ENCODE measurements at regions not wholly inside any gene's neighbourhood (a gene's known extent, or its start where the extent isn't known, plus 50 kb on each side); places are given as distances from the start of the nearest gene placed in this dataset.

GRCh38 chr19:29092712-29093552, 120.0 kb downstream of the UQCRFS1 start:
- no peak for DNase-seq

GRCh38 chr19:29090783-29091526, 122.0 kb downstream of the UQCRFS1 start:
- DNase-seq, result no peak

GRCh38 chr19:29089315-29089870, 123.6 kb downstream of the UQCRFS1 start:
- DNase-seq, result no peak

- no peak for DNase-seq
Observed at GRCh38 chr19:29088761-29089160, 124.2 kb downstream of the UQCRFS1 start.

GRCh38 chr19:29086646-29087045, 126.3 kb downstream of the UQCRFS1 start:
- no peak for DNase-seq

- no peak for DNase-seq
Observed at GRCh38 chr19:29086182-29086581, 126.8 kb downstream of the UQCRFS1 start.

GRCh38 chr19:29085630-29086029, 127.3 kb downstream of the UQCRFS1 start:
- DNase-seq, result no peak

DNA sequence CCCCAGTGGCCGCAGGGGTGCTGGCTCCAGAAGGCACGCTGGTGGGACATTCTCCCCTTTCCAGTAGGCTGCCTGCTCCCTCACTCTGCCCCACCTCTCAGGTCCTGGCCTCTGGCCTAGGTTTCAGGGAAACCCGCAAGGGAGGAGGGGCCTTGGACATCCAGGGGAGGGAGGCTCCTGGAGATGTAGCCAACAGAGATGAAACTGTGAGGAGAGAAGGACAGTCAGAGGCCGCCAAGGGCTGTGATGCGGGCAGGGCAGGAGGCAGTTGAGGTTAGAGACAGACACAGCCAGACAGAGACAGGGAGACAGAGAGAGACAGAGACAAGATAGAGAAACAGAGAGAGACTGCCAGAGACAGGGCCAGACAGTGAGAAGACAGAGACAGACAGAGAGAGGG, 127.7 kb downstream of the UQCRFS1 start:
- DNase-seq, result no peak

- no peak for DNase-seq
Observed at GRCh38 chr19:29084266-29084665, 128.7 kb downstream of the UQCRFS1 start.

GRCh38 chr19:29083863-29084262, 129.1 kb downstream of the UQCRFS1 start:
- no peak for DNase-seq

- no peak for DNase-seq
Observed at GRCh38 chr19:29079356-29080032, 133.5 kb downstream of the UQCRFS1 start.

DNA sequence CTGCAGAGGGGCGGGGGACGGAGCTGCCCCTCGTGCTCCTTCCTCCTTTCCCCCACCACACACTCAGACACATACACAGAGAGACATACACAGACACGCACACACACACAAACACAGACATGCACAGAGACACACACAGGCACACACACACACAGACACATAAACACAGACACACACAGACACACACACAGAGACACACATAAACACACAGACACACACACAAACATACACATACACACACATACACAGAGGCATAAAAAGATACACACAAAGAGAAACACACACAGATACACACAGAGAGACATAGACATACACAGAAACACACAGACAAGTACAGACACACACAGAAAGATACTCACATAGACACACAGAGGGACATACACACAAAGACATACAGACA, 136.0 kb downstream of the UQCRFS1 start:
- DNase-seq, result no peak

DNA sequence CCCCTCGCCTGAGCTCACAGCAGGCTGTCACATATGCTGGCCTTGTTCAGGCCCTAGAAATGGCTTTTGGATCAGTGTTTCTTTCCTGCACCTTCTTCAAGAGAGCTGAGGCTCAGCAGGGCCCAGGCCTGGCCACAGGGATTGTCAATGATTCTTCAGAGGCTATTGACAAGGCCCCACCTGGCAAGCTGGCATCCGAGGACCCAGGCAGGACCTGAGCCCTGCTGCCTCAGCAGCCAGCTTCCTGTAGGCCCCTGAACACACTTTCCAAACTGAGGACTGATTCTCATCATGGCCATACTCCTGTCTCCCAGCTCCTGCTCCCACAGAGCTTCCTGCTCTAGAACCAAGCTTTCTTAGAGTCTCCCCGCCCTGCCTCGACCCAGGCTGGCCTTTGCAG, 136.8 kb downstream of the UQCRFS1 start:
- DNase-seq, result no peak

DNA sequence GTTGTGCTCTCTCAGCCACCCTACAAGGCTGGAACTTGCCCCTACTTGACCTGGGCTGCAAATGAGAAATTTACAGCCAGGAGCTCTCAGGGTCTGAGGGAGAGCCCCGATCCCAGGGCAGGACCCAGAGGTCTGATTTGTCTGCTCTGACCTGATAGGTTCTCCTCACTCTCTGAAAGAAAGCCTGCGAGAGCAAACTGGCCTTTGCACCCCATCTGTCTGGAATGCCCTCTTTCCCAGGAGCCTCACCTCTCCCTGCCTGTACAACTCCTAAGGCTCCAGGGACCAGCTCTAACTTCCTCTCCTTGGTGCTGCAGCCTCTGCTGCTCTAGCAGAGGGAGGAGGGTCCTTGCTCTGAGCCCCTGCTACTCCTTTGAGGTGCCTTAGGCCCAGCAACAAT, 137.8 kb downstream of the UQCRFS1 start:
- no peak for DNase-seq

GRCh38 chr19:29074579-29074978, 138.4 kb downstream of the UQCRFS1 start:
- DNase-seq, result no peak

DNA sequence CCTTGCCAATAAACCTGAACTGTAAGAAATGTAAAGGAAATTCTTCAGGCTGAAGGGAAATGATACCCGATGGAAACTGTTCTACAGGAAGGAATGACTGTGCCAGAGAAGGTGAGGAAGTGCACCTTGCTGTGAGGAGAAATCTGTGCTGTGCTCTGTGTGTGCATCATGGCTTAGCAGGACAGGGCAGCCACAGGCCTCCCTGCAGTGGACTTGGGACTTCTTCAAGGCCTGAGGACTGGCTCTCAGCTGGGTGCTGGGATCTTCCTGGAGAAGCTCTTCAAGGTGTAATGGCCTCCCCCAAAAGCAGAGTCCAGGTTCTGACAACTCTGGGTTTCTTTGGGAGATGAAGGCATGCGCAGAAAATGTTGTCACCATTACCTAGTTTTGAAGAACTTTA, 145.1 kb downstream of the UQCRFS1 start:
- DNase-seq, result no peak

GRCh38 chr19:29062475-29063435, 150.2 kb downstream of the UQCRFS1 start:
- DNase-seq, result no peak

DNA sequence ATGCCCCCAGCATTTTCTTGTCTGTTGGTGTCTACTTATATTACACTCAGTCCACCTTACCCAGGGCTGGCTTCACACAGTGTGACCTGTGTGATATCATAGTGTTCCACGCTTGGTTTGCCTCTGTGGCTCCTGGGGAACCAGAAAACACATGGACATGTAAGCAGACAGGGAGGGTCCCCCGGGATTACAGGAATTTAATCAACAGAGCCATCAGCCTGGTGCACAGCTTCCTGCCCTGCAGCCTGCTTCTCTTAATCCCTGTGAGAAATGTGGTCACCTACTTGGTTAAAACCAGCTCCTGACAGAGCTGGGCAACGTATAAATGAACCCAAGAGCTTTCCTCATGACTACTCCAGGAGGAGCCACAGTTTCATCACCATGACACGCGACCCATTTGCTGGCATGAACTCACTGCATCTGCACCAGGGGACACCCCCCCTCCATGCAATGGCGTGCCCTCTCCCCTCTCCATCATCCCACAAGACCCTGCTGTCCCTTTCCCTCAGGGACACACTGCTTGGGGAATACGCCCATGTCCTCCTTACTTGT, 152.1 kb downstream of the UQCRFS1 start:
- DNase-seq, result no peak

GRCh38 chr19:29056535-29056934, 156.4 kb downstream of the UQCRFS1 start:
- no peak for DNase-seq

GRCh38 chr19:29054886-29055675, 157.9 kb downstream of the UQCRFS1 start:
- no peak for DNase-seq

DNA sequence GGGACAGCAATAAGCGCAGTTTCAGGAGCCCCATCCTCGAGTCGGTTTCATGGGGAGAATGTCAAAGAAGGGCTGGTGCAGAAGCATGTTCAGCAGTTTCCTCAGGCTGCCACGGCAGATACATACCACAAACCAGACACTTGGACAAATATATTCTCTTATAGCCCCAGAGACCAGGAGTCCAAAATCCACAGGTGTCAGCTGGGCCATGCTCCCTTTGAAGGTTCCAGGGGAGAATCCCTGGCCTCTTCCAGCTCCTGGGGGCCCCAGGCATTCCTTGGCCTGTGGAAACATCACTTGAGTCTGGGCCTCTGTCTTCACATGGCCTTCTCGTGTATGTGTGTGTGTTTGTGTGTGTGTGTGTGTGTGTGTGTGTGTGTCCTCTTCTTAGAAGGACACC, 164.1 kb downstream of the UQCRFS1 start:
- no peak for DNase-seq
